Activated T-cell treated with anti-CD3 and anti-CD28 coated beads, Interleukin-2, amount 50 U/mL, for 4 hours (primary cell): ENCODE measurements at regions not wholly inside any gene's neighbourhood (a gene's known extent, or its start where the extent isn't known, plus 50 kb on each side); places are given as distances from the start of the nearest gene placed in this dataset.

Experiments
- ATAC-seq, 2 donors: fragments of 200-7000 bp; cut with Tn5 transposase; one replicate each; pipeline ENCODE4 v1.10.0; 2021
- DNase-seq: peaks from one replicate; pipeline ENCODE4 v3.0.0-alpha.2; 2020
- H3K27me3 Mint-ChIP-seq: one replicate; pipeline ENCODE4 v1.8.0; 2021; ENCODE audit warnings: low read depth, mixed read lengths
- H3K36me3 Mint-ChIP-seq: one replicate; pipeline ENCODE4 v1.8.0; 2022; ENCODE audit warnings: mixed read lengths; ENCODE audit not compliant: insufficient read depth
- H3K4me1 Mint-ChIP-seq: one replicate; pipeline ENCODE4 v1.8.0; 2021; ENCODE audit warnings: low read depth, mixed read lengths
- H3K4me3 Mint-ChIP-seq: one replicate; pipeline ENCODE4 v1.8.0; 2021; ENCODE audit warnings: mild to moderate bottlenecking, moderate library complexity, mixed read lengths
- H3K9me3 Mint-ChIP-seq: one replicate; pipeline ENCODE4 v1.8.0; 2021; ENCODE audit warnings: mixed read lengths

DNA sequence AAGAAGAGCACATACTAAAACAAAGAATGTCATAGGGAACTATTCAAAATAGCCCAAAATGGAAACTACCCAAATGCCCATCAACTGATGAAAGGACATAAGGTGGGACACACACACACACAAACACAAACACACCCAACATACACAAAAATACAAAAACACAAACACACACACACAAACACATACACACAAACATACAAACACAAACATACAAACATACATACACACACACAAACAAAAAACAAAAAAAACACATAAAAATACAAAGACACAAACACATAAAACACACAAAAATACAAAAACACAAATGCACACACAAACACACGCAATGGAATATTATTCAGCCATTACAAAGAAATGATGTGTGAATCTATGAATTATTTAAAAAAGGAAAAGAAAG lies 203.6 kb downstream of the ERMARD start:
- DNase-seq (no peak), ATAC-seq (no peak)
- Mint-ChIP-seq H3K9me3 (no peaks in the 10 kb centered on the region), H3K36me3 (no peaks in the 10 kb centered on the region), H3K4me1 (peaks cover 16% of the 10 kb centered on the region), H3K4me3 (no peak overlapping the region), H3K27me3 (no peaks in the 10 kb centered on the region)

DNA sequence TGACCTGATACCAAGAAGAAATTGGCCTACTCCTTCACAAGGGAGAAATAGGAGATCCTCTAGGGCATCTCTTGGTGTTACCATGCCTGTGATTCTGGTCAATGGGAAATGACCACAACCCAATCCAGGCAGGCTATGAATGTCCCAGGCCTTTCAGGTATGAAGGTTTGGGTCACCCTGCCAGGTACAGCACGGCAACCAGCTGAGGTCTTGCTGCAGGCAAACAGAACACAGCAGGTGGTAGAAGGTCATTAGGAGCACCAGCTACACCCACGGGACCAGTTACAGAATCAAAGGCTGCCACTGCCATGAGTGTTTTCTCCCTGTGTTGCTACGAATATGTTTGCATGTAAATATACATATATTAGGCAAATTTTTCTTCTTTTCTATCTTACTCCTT lies 202.3 kb downstream of the ERMARD start:
- no peaks in the 10 kb centered on the region for H3K9me3 Mint-ChIP-seq
- ATAC-seq, result no peak
- H3K27me3 Mint-ChIP-seq, result no peaks in the 10 kb centered on the region
- H3K36me3 Mint-ChIP-seq, result no peaks in the 10 kb centered on the region
- peaks cover 7% of the 10 kb centered on the region for H3K4me1 Mint-ChIP-seq
- DNase-seq, result no peak
- no peak overlapping the region for H3K4me3 Mint-ChIP-seq

DNA sequence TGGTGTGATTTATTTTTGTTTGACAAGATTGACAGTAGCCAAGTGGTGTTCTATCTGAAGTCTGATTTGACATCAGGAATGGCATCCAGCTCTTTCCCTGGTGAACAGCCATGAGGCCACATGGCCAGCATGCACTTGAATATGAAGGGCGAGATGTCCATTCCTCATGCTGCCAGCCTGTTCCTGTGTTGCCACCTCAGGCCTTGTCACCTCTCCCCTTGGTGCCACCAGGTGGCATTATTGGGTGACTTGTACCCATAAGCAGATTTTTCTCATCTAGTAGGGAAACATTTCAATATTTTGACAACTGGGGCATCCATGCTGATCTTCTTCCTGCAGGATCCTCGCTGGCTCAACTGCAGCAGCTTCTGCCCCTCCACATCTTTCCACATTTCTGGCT lies 199.1 kb downstream of the ERMARD start:
- DNase-seq (no peak), ATAC-seq (no peak)
- H3K36me3 Mint-ChIP-seq, result no peaks in the 10 kb centered on the region
- H3K4me1 Mint-ChIP-seq, result no peaks in the 10 kb centered on the region
- H3K27me3 Mint-ChIP-seq, result peaks cover 3% of the 10 kb centered on the region
- no peaks in the 10 kb centered on the region for H3K9me3 Mint-ChIP-seq
- H3K4me3 Mint-ChIP-seq, result no peak overlapping the region

DNA sequence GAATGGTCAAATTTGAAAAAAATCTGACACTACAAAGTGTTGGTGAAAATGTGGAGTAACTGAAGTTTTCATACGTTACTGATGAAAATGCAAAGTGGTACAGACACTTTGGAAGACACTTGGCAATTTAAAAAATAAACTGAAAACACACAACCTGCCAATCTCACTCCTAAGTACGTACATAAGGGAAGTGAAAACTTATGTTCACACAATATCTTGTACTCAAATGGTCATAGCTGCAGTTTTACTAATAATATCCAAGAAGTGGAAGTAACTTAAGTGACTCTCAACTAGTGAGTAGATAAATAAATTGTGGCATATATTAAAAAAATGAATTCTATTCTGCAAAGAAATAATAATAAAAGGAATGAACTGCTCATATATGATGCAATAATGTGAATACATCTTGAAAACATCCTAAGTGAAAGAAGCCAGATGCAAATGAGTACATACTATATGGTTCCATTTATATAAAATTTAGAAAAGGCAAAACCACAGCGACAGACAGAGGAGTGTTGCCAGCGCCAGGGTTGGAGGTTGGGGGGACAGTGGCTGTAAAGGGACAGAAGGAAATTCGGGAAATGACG lies 198.2 kb downstream of the ERMARD start:
- Mint-ChIP-seq H3K36me3 (no peaks in the 10 kb centered on the region), H3K4me1 (no peaks in the 10 kb centered on the region), H3K9me3 (no peaks in the 10 kb centered on the region), H3K4me3 (no peak overlapping the region), H3K27me3 (peaks cover 7% of the 10 kb centered on the region)
- ATAC-seq (no peak), DNase-seq (no peak)

DNA sequence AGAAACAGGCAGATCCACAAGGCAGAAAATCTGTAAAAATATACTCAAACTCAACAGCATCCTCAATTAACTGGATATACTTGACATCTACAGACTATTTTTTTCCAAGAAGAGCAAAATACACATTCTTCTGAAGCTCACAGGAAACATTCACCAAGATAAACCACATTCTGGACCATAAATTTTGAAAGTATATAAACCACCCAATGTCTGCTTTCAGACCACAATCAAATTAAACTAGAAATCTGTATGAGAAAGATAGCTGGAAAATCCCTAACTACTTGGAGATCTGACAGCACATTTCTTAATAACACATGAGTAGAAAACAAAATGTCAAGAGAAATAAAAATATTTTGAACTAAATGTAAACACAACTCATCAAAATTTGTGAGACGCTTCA lies 195.5 kb downstream of the ERMARD start:
- H3K27me3 Mint-ChIP-seq, result peaks cover 13% of the 10 kb centered on the region
- DNase-seq, result no peak
- H3K9me3 Mint-ChIP-seq, result peaks cover 14% of the 10 kb centered on the region
- no peaks in the 10 kb centered on the region for H3K36me3 Mint-ChIP-seq
- H3K4me1 Mint-ChIP-seq, result no peaks in the 10 kb centered on the region
- H3K4me3 Mint-ChIP-seq, result no peak overlapping the region
- no peak for ATAC-seq

DNA sequence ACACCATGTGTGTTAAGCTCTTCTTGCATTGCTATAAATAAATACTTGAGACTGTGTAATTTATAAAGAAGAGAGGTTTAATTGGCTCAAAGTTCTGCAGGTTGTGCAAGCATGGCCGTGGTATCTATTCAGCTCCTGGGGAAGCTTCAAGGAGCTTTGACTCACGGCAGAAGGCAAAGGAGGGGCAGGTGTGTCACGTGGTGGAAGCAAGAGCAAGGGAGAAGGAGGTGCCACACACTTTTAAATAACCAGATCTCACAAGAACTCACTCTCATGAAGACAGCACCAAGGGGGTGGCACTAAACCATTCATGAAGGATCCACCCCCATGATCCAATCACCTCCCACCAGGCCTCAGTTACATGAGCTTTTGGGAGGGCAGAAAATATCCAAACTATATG lies 193.7 kb downstream of the ERMARD start:
- no peaks in the 10 kb centered on the region for H3K4me1 Mint-ChIP-seq
- DNase-seq (no peak), ATAC-seq (no peak)
- no peak overlapping the region for H3K4me3 Mint-ChIP-seq
- peaks cover 14% of the 10 kb centered on the region for H3K9me3 Mint-ChIP-seq
- H3K36me3 Mint-ChIP-seq, result no peaks in the 10 kb centered on the region
- H3K27me3 Mint-ChIP-seq, result peaks cover 18% of the 10 kb centered on the region

DNA sequence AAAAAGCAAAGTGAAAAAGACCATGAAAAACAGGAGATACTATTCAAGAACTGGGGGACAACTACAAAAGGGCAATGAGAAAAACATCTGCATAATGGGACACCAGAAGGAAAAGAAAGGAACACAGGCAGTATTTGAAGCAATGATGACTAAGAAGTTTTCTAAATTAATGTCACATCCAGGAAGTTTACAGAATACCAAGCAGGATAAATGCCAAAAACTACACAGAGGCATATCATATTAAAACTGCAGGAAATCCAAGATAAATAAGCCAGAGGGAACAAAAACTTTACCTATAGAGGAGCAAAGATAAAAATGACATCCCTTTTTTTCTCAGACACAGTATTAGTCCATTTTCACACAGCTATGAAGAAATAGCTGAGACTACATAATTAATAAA lies 193.0 kb downstream of the ERMARD start:
- Mint-ChIP-seq H3K9me3 (peaks cover 14% of the 10 kb centered on the region), H3K27me3 (peaks cover 18% of the 10 kb centered on the region), H3K36me3 (no peaks in the 10 kb centered on the region), H3K4me1 (no peaks in the 10 kb centered on the region), H3K4me3 (no peak overlapping the region)
- no peak for DNase-seq
- ATAC-seq, result no peak

DNA sequence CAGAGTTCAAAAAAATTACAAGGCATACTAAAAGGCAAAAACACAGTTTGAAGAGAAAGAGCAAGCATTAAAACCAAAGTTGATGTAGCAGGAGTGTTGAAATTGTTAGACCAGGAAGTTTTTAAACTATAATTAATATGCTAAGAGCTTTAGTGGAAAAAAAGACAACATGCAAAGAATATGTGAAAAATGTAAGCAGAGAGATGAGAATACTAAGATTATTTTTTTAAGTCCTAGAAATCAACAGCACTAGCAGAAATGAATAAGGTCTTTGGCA lies 192.6 kb downstream of the ERMARD start:
- no peaks in the 10 kb centered on the region for H3K36me3 Mint-ChIP-seq
- no peak for DNase-seq
- ATAC-seq, result no peak
- peaks cover 22% of the 10 kb centered on the region for H3K27me3 Mint-ChIP-seq
- peaks cover 14% of the 10 kb centered on the region for H3K9me3 Mint-ChIP-seq
- no peaks in the 10 kb centered on the region for H3K4me1 Mint-ChIP-seq
- no peak overlapping the region for H3K4me3 Mint-ChIP-seq

DNA sequence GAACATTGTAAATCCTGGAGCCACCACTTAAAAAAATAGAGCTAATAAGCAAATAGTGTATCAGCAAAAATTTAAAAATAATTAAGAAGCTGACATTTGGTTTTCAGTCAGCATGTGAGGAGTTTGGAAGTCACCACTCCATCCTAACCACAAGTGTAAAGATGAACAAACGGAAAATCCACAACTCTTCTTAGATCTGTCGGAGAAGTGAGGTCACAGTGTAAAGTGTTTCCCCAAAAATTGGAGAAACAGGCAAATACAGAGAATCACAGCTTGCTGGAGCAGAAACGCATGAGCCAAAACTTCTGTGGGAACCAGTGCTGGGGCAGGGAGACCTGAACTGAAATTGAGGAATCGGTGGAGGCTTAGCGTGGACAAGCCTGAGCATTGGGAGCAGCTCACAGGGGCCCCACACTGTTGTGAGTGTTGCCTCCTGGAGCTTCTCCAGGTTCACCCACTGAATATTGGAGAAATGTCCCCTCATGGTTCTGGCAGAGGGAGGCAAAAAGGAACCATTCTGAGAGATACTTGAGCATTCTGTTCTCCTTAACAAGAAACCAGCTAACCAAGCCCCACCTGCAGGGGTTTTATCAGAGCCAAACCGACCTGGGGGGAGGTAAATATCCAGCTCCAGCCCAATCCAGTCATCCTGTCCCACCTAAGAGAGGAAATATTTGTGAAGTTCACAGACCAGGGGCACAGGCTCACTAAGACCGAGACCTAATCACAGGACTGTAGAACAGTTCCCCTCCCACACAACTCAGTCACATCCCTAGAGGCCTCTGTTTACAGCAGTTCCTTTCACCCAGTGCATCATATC lies 192.0 kb downstream of the ERMARD start:
- H3K9me3 Mint-ChIP-seq, result peaks cover 14% of the 10 kb centered on the region
- H3K36me3 Mint-ChIP-seq, result no peaks in the 10 kb centered on the region
- no peak for DNase-seq
- no peaks in the 10 kb centered on the region for H3K4me1 Mint-ChIP-seq
- no peak overlapping the region for H3K4me3 Mint-ChIP-seq
- ATAC-seq, result no peak
- H3K27me3 Mint-ChIP-seq, result peaks cover 26% of the 10 kb centered on the region

DNA sequence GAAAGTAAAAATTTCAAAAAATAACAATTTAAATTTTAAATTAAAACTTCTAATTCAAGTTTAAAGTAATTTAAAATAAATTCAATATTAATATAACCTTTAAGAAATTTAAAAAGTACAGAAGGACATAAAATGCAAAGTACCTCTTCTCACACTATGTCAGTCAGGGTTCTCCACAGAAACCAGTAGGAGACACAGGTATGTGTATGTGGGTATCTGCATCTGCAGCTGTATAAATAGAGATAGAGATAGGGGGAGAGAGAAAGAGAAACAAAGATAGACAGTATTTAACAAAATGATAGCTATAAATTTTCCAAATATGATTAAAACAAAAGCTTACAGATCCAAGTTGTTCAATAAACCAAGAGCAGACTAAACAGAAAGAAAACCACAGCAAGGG lies 190.8 kb downstream of the ERMARD start:
- H3K9me3 Mint-ChIP-seq, result peaks cover 14% of the 10 kb centered on the region
- DNase-seq, result no peak
- ATAC-seq, result no peak
- no peaks in the 10 kb centered on the region for H3K4me1 Mint-ChIP-seq
- no peak overlapping the region for H3K4me3 Mint-ChIP-seq
- no peaks in the 10 kb centered on the region for H3K36me3 Mint-ChIP-seq
- H3K27me3 Mint-ChIP-seq, result peaks cover 26% of the 10 kb centered on the region

DNA sequence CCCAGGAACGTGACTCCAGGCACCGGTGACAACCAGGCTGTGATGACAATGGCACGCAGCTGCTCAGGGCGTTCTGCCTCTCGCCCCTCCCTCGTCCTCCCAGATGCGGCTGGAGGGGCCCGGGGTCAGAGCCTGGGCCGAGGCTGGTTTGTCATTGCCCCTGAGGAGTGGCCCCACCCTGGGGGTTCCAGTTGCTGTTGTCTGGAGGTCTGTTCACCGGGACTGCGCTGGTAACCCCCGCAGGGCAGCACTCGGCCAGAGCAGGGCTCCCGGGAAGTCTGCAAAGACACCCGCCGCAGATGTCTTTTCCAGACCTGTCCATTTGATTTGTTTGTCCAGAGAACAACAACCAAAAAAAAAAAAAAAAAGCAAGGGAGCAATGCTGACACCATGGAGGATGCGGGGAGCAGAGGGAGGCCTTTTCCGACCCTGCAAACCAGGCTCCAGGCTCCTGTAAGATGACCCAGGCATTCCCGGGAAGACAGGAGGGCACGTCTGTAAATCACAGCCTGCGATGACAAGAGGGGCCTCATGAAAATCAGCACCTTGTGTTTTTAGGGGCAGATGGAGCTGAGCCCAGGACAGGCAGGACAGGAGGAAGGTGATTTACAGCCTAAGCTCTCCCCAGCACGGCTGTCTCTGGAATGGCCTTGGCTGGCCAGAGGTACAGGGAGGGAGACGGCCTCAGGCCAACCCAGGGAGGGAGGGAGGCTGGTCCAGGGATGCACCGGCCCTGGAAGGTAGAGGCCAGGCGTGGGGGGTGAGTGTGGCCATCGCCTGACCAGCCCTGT lies 189.3 kb downstream of the ERMARD start:
- H3K36me3 Mint-ChIP-seq, result no peaks in the 10 kb centered on the region
- H3K4me3 Mint-ChIP-seq, result no peak overlapping the region
- peaks cover 24% of the 10 kb centered on the region for H3K27me3 Mint-ChIP-seq
- DNase-seq, result no peak
- peaks cover 14% of the 10 kb centered on the region for H3K9me3 Mint-ChIP-seq
- H3K4me1 Mint-ChIP-seq, result no peaks in the 10 kb centered on the region
- no peak for ATAC-seq

DNA sequence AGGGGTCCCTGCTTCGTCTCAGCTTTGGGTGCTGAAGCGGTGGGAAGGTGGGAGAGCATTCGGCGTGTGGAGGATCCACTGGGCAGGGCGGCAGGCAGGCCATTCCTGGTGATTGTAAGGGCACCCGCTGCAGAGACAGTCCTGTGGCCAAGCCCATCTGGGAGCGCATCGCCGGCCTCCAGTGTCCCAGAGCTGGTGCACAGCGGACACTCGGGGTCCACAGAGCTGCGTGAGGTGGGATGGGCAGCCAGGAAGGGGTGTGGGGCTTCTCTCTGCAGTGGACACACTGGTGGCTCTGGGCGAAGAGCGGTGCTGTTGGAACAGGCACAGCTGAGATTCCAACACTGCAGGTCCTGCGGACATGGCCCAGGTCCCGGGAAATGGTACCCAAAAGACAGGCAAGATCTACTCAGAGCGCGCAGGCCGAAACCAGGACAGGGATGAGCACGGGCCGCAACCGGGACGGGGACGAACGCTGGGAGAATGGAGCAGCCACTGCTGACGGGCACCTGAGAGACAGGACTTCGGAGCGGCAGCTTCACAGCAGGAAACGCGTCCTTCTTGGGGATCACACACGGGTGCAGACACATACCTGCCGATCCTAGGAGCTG lies 188.2 kb downstream of the ERMARD start:
- Mint-ChIP-seq H3K4me3 (no peak overlapping the region), H3K9me3 (peaks cover 14% of the 10 kb centered on the region), H3K27me3 (peaks cover 21% of the 10 kb centered on the region), H3K36me3 (no peaks in the 10 kb centered on the region), H3K4me1 (no peaks in the 10 kb centered on the region)
- DNase-seq (no peak), ATAC-seq (no peak)

DNA sequence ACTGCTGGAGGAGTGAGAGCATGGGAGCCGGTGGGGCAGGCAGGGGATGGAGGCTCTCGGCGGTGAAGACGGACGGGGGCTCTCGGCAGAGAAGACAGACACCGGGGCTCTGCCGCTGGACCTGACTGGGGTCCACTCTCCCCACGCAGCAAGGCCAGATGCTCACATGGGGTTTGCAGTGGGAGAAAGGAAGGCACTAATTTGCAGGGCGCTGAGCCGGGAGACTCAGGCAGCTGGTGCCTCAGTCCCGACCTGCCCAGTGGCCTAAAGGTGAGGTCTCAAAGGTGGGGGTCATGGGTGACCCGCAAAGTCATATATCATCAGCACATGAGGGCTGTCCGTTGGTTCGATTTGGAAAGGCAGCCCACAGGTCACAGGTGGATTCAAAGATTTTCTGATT lies 187.3 kb downstream of the ERMARD start:
- ATAC-seq, result no peak
- no peak for DNase-seq
- Mint-ChIP-seq H3K27me3 (peaks cover 16% of the 10 kb centered on the region), H3K4me3 (no peak overlapping the region), H3K4me1 (no peaks in the 10 kb centered on the region), H3K36me3 (no peaks in the 10 kb centered on the region), H3K9me3 (peaks cover 6% of the 10 kb centered on the region)

DNA sequence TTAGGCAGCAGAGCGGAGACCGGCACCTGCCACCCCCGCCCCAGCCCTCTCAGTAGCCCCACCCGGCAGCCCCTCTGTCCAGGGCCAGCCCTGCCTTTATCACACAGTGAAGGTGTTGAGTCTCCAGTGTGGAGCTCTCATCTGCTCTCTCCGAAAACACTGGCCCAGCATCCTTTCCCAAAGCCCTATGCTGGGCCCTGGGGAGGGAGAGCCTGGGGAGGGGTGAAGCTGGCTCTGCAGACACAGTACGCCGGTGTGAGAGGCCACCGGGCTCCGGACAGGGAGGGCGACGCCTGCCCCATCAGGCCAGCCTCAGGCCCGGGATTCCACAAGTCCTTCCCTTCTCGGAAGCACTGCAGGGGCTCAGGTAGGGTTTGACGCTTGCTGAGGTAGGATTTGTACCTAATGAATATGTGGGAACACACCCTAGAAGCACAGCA lies 186.9 kb downstream of the ERMARD start:
- Mint-ChIP-seq H3K9me3 (peaks cover 2% of the 10 kb centered on the region), H3K4me3 (no peak overlapping the region), H3K36me3 (no peaks in the 10 kb centered on the region), H3K27me3 (peaks cover 16% of the 10 kb centered on the region), H3K4me1 (no peaks in the 10 kb centered on the region)
- ATAC-seq, result no peak
- no peak for DNase-seq
